ENCODE measurements at regions not wholly inside any gene's neighbourhood (a gene's known extent, or its start where the extent isn't known, plus 50 kb on each side); places are given as distances from the start of the nearest gene placed in this dataset.

DNA sequence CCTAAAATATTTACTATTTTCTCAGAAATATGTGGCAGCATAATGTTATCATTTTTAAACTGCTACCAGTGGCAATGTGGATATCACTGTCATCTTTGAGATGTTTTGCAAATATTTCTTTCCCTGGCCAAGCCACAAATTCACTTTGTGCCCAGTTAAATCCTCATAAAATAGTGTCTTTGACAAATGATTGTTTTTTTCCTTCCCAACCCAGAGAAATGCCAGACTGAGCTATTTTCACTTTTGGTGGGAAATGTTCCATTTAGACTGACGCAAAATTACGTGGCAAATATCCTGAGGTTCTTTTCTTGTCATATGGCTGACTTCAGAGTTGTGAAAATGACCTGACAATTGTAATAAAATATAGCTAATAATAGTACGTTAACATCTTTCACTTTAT is 807.0 kb upstream of the SOX9 start:
- no peak overlapping the region for H3K4me3 ChIP-seq (ENCODE audit: low read depth, low read length)
- TF ChIP-seq, protein P1, sequence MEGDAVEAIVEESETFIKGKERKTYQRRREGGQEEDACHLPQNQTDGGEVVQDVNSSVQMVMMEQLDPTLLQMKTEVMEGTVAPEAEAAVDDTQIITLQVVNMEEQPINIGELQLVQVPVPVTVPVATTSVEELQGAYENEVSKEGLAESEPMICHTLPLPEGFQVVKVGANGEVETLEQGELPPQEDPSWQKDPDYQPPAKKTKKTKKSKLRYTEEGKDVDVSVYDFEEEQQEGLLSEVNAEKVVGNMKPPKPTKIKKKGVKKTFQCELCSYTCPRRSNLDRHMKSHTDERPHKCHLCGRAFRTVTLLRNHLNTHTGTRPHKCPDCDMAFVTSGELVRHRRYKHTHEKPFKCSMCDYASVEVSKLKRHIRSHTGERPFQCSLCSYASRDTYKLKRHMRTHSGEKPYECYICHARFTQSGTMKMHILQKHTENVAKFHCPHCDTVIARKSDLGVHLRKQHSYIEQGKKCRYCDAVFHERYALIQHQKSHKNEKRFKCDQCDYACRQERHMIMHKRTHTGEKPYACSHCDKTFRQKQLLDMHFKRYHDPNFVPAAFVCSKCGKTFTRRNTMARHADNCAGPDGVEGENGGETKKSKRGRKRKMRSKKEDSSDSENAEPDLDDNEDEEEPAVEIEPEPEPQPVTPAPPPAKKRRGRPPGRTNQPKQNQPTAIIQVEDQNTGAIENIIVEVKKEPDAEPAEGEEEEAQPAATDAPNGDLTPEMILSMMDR (conservative IDR thresholded peaks at IDR 0.05; ENCODE audit: low read depth, low read length) = no peak
- DNase-seq (ENCODE audit: low read depth) = no peak

DNA sequence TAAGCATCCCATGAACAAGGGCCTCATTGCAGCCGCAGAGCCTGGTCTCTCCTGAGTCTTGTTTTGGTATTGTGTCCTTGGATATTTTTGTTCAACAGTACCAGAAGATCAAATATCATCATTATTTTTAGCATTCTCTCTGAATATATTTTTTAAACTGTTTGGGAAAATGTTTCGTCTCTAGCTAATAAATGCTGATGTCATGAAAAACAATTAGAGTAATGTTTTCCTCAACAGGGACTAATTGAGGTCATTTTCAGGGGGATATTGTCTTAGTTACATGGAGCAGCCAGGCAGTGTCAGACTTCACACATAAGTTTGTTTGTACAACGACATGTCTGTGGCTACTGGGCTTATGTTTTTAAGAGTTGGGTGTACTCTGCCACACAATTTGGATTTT is 805.3 kb upstream of the SOX9 start:
- DNase-seq (ENCODE audit: low read depth) = no peak
- H3K4me3 ChIP-seq (ENCODE audit: low read depth, low read length) = no peak overlapping the region
- TF ChIP-seq, protein P1 (conservative IDR thresholded peaks at IDR 0.05; ENCODE audit: low read depth, low read length) = no peak

DNA sequence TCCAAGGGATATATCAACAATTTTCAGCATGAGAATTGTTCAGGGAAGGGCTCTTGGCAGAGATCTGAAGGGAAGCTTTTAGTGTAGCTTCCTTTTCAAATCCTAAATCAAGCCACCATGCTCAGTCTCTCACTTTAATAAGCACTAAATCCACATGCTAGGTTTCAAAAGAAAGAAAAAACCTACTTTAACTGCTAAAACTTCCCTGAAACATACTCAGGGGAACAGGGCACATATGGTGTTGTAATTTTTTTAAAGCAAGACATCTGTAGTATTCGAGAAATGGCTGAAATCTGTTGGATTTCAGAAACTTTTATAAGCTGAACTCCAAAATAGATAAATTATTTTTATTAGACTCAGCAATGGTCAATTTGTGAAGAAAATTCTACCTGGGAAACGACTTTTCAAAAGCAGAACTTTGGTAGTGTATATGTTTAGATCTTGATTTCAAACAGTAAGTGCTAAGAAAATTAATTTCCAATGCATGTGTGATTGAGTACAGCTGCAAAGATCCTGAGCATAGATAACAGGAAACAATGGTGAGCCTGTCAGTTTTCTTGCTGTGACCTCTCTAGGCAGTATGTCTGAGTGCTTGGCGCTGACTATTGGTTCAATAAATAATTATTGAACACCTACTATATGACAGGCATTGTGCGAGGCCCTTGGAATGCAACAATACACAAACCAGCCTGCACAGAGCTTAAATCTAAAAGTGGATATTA is 804.5 kb upstream of the SOX9 start:
- no peak overlapping the region for H3K4me3 ChIP-seq (ENCODE audit: low read depth, low read length)
- TF ChIP-seq, protein P1 (conservative IDR thresholded peaks at IDR 0.05; ENCODE audit: low read depth, low read length) = no peak
- no peak for DNase-seq (ENCODE audit: low read depth)

DNA sequence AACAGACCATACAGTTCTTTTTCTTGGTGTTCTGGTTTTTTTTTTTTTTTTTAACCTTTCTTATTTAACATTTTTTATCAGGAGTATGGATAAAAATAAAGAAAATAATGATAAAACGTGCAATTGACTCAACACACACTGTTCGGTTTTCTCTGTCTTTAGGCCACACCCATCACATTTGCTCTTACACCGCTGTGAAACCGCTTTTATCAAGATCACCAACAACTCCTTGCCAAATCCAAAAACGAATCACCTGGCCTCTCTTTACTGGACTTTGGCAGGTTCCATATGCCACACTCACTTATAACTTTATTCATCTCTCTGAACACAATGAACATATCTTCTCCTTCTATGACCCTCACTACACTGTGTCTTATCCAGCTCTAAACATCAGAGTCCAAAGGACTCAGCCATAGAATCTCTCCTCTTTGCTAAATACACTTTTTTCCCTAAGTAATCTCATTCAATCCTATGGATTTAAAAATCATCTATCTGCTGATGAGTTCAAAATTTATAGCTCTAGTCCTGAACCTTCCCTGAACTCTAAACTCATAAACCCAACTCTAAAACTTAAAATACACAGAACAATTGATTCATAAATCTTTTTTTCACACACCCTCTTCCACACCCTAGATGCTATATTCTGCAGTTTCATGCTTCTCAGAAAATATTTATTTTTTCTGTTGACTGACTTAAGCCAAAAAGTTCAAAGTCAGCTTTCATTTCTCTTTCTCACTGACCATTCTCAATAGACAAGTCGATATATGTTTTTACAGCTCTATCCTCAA is 800.6 kb upstream of the SOX9 start:
- no peak overlapping the region for H3K4me3 ChIP-seq (ENCODE audit: low read depth, low read length)
- no peak for DNase-seq (ENCODE audit: low read depth)
- TF ChIP-seq, protein P1 (conservative IDR thresholded peaks at IDR 0.05; ENCODE audit: low read depth, low read length) = no peak

DNA sequence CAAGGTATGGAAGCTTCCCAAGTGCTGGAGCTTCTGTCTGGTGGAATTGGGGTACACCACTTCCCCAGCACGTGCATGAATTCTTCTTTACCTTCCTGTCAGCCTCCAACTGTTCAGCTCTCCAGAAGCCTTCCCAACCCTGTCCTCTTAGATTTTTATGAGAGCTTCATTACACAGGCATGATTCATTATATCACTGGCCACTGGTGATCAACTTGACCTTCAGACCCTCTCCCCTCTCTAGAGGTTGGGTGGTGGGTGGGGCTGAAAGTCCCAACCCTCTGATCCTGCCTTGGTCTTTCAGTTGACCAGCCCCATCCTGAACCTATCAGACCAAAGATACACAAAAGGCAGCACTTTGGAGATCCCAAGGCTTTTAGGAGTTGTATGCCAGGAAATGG is 795.7 kb upstream of the SOX9 start:
- no peak overlapping the region for H3K4me3 ChIP-seq (ENCODE audit: low read depth, low read length)
- no peak for DNase-seq (ENCODE audit: low read depth)
- TF ChIP-seq, protein P1 (conservative IDR thresholded peaks at IDR 0.05; ENCODE audit: low read depth, low read length) = no peak

DNA sequence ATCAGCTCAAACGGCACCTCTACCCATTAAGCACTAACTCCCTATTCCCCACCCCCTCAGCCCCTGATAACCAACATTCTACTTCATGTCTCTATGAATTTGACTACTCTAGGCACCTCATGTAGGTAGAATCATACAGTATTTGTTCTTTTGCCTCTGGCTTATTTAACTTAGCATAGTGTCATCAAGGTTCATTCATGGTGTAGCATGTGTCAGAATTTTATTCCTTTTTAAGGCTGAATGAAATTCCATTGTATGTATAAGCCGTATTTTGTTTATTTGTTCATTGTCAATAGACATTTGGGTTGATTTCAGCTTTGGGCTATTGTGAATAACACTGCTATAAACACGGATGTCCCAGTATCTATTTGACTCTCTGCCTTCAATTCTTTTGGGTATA is 794.9 kb upstream of the SOX9 start:
- no peak overlapping the region for H3K4me3 ChIP-seq (ENCODE audit: low read depth, low read length)
- TF ChIP-seq, protein P1 (conservative IDR thresholded peaks at IDR 0.05; ENCODE audit: low read depth, low read length) = no peak
- no peak for DNase-seq (ENCODE audit: low read depth)
